ENCODE measurements at regions not wholly inside any gene's neighbourhood (a gene's known extent, or its start where the extent isn't known, plus 50 kb on each side); places are given as distances from the start of the nearest gene placed in this dataset.

DNA sequence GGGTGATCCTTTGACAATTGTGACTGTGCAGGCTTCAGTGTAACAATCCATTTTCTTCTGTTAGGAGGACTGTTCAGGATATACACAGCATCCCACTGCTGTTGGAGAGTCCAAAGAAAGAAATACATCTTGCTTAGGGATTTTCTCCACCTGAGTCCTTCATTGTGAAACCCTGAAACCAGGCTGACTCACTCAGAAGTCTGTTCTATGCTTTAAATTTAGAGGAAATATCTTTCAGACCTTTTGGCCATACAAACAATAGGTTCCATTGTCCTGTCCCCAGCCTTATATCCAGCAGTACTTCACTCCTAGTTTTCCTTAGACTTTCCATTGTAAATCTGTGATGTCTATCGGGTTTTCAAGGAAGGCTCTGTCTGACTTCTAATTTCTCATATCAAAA, 379.1 kb downstream of the SUCLA2 start:
- H3K27me3 ChIP-seq (ENCODE audit: control insufficient read depth in 2 of 2, insufficient read depth in 2 of 2, low read length in 2 of 2), result no peaks in the 10 kb centered on the region
- peaks cover 4% of the 10 kb centered on the region for H3K9me3 ChIP-seq (replicated peaks; ENCODE audit: control insufficient read depth, insufficient read depth, low read length)
- dilution Hi-C loops (cut with MboI; ENCODE audit: extremely low pct_ligation_motif_present, low sequenced_read_pairs), result no loop called here
- BruUV-seq (replicated peaks), result no TSS peak
- intact Hi-C loops (cut with micrococcal nuclease), result no loop called here
- DNase-seq (ENCODE audit: low read depth, low spot score) (no peak), FAIRE-seq (no peak)
- no peak overlapping the region for H2AFZ ChIP-seq (ENCODE audit: low read depth, low read length)
- no peak overlapping the region for H3K27ac ChIP-seq (ENCODE audit: insufficient read depth, low read depth, low read length)
- no peaks in the 10 kb centered on the region for H3K36me3 ChIP-seq (ENCODE audit: control insufficient read depth in 2 of 2, extremely low read depth in 1 of 2, insufficient read depth in 2 of 2, low read length in 2 of 2)
- H3K4me2 ChIP-seq (ENCODE audit: insufficient read depth, low read length), result no peak overlapping the region
- no peaks in the 10 kb centered on the region for H4K20me1 ChIP-seq (replicated peaks; ENCODE audit: control insufficient read depth, extremely low read depth, insufficient read depth, low read length)
- H3K4me1 ChIP-seq (ENCODE audit: control insufficient read depth, extremely low read depth, insufficient read depth, low read length), result no peaks in the 10 kb centered on the region
- H3K79me2 ChIP-seq (ENCODE audit: control insufficient read depth, insufficient read depth, low read length), result no peaks in the 10 kb centered on the region
- H3K4me3 ChIP-seq (replicated peaks in 1 of 3; ENCODE audit: insufficient read depth in 1 of 3, low read depth in 1 of 3, low read length in 3 of 3), result no peak overlapping the region
- no peaks in the 10 kb centered on the region for H3K9me1 ChIP-seq (replicated peaks; ENCODE audit: control insufficient read depth, extremely low read depth, insufficient read depth, low read length)
- ChIA-PET POLR2A (no interaction called here), CTCF (no interaction called here)
- no peak overlapping the region for H3K9ac ChIP-seq (replicated peaks; ENCODE audit: extremely low read depth, insufficient read depth, low read length)
- TF ChIP-seq GATA2 (IDR thresholded peaks at IDR 0.05; ENCODE audit: insufficient read depth, insufficient read length, low read depth, low read length), result no peak
- TF ChIP-seq EZH2 (IDR thresholded peaks at IDR 0.05; ENCODE audit: borderline replicate concordance, low read depth, low read length, severe bottlenecking), result no peak

GRCh38 chr13:47611664-47612288, 389.3 kb downstream of the SUCLA2 start:
- H3K9me1 ChIP-seq (replicated peaks; ENCODE audit: control insufficient read depth, extremely low read depth, insufficient read depth, low read length), result no peaks in the 10 kb centered on the region

More at GRCh38 chr13:47611664-47612288, 389.3 kb downstream of the SUCLA2 start:
- FAIRE-seq (no peak), DNase-seq (ENCODE audit: low read depth, low spot score) (no peak)
- no peaks in the 10 kb centered on the region for H3K27me3 ChIP-seq (ENCODE audit: control insufficient read depth in 2 of 2, insufficient read depth in 2 of 2, low read length in 2 of 2)
- H3K9me3 ChIP-seq (replicated peaks; ENCODE audit: control insufficient read depth, insufficient read depth, low read length), result peaks cover 3% of the 10 kb centered on the region
- no peak overlapping the region for H3K9ac ChIP-seq (replicated peaks; ENCODE audit: extremely low read depth, insufficient read depth, low read length)
- no peak overlapping the region for H3K4me3 ChIP-seq (replicated peaks in 1 of 3; ENCODE audit: insufficient read depth in 1 of 3, low read depth in 1 of 3, low read length in 3 of 3)
- no peaks in the 10 kb centered on the region for H3K79me2 ChIP-seq (ENCODE audit: control insufficient read depth, insufficient read depth, low read length)
- H3K4me1 ChIP-seq (ENCODE audit: control insufficient read depth, extremely low read depth, insufficient read depth, low read length), result no peaks in the 10 kb centered on the region
- ChIA-PET CTCF (no interaction called here), POLR2A (no interaction called here)
- BruUV-seq (replicated peaks), result no TSS peak
- no peak overlapping the region for H2AFZ ChIP-seq (ENCODE audit: low read depth, low read length)
- TF ChIP-seq JUN (IDR thresholded peaks at IDR 0.05; ENCODE audit: borderline replicate concordance, insufficient read depth, insufficient read length, low read depth), result no peak
- no peak for TF ChIP-seq GATA2 (IDR thresholded peaks at IDR 0.05; ENCODE audit: insufficient read depth, insufficient read length, low read depth, low read length)
- TF ChIP-seq, protein P1, sequence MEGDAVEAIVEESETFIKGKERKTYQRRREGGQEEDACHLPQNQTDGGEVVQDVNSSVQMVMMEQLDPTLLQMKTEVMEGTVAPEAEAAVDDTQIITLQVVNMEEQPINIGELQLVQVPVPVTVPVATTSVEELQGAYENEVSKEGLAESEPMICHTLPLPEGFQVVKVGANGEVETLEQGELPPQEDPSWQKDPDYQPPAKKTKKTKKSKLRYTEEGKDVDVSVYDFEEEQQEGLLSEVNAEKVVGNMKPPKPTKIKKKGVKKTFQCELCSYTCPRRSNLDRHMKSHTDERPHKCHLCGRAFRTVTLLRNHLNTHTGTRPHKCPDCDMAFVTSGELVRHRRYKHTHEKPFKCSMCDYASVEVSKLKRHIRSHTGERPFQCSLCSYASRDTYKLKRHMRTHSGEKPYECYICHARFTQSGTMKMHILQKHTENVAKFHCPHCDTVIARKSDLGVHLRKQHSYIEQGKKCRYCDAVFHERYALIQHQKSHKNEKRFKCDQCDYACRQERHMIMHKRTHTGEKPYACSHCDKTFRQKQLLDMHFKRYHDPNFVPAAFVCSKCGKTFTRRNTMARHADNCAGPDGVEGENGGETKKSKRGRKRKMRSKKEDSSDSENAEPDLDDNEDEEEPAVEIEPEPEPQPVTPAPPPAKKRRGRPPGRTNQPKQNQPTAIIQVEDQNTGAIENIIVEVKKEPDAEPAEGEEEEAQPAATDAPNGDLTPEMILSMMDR (IDR thresholded peaks at IDR 0.05; ENCODE audit: extremely low read depth in 1 of 2, insufficient read depth in 1 of 2, low read depth in 1 of 2, low read length in 2 of 2), result no peak
- TF ChIP-seq MYC (IDR thresholded peaks at IDR 0.05; ENCODE audit: low read depth, low read length), result no peak
- TF ChIP-seq POLR2AphosphoS5 (IDR thresholded peaks at IDR 0.05; ENCODE audit: insufficient read depth, low read depth, low read length), result no peak
- no peak for TF ChIP-seq EZH2 (IDR thresholded peaks at IDR 0.05; ENCODE audit: borderline replicate concordance, low read depth, low read length, severe bottlenecking)
- no peak for TF ChIP-seq POLR2A (IDR thresholded peaks at IDR 0.05; ENCODE audit: low read depth, low read length)
- dilution Hi-C loops (cut with MboI; ENCODE audit: extremely low pct_ligation_motif_present, low sequenced_read_pairs), result no loop called here
- intact Hi-C loops (cut with micrococcal nuclease), result no loop called here
- H3K4me2 ChIP-seq (ENCODE audit: insufficient read depth, low read length), result no peak overlapping the region
- H3K36me3 ChIP-seq (ENCODE audit: control insufficient read depth in 2 of 2, extremely low read depth in 1 of 2, insufficient read depth in 2 of 2, low read length in 2 of 2), result no peaks in the 10 kb centered on the region
- H4K20me1 ChIP-seq (replicated peaks; ENCODE audit: control insufficient read depth, extremely low read depth, insufficient read depth, low read length), result no peaks in the 10 kb centered on the region
- no peak overlapping the region for H3K27ac ChIP-seq (ENCODE audit: insufficient read depth, low read depth, low read length)
